Sigmoid colon (tissue), 4 donors: ENCODE measurements at regions not wholly inside any gene's neighbourhood (a gene's known extent, or its start where the extent isn't known, plus 50 kb on each side); places are given as distances from the start of the nearest gene placed in this dataset.
A peak's percentile ranks its signal among the peaks of the same experiment; 100 is the strongest.

ENCODE experiments used
- CTCF ChIP-seq, 4 experiments: fragments of 450-650 bp in 3 of 4; fragments of 200-600 bp in 1 of 4; IDR thresholded peaks; one replicate each; pipeline ENCODE4 v1.5.1; 2016 to 2019; ENCODE audit warnings: antibody characterized with exemption in 4 of 4, mild to moderate bottlenecking in 3 of 4, moderate library complexity in 2 of 4
- EP300 ChIP-seq, 4 donors: sonication (generic); formaldehyde crosslinking; IDR thresholded peaks; one replicate each; pipeline ENCODE4 v1.6.1; 2017; ENCODE audit warnings: antibody characterized with exemption in 4 of 4
- POLR2A ChIP-seq, 2 donors: fragments of 450-650 bp; IDR thresholded peaks; one replicate each; pipeline ENCODE4 v1.6.1; 2016; ENCODE audit warnings: antibody characterized with exemption in 2 of 2, mild to moderate bottlenecking in 2 of 2, moderate library complexity in 2 of 2

GRCh38 chr5:99019254-99019653 is 90.4 kb upstream of the CHD1 start:
- no peak for TF ChIP-seq CTCF (IDR thresholded peaks at IDR 0.05)
- peak in 2 of 4 donors; percentile 70 to 75 for TF ChIP-seq EP300 (IDR thresholded peaks at IDR 0.05)
- TF ChIP-seq POLR2A (IDR thresholded peaks at IDR 0.05): no peak
